GM19468 (cell line): ENCODE measurements at regions not wholly inside any gene's neighbourhood (a gene's known extent, or its start where the extent isn't known, plus 50 kb on each side); places are given as distances from the start of the nearest gene placed in this dataset.

Experiments used
- ATAC-seq: cut with Tn5 transposase; IDR thresholded peaks from one replicate; pipeline ENCODE4 v1.9.1; 2021; ENCODE audit warnings: mild to moderate bottlenecking, moderate library complexity, moderate number of reproducible peaks; ENCODE audit not compliant: unreplicated experiment; ENCODE audit errors: extremely low read depth

DNA sequence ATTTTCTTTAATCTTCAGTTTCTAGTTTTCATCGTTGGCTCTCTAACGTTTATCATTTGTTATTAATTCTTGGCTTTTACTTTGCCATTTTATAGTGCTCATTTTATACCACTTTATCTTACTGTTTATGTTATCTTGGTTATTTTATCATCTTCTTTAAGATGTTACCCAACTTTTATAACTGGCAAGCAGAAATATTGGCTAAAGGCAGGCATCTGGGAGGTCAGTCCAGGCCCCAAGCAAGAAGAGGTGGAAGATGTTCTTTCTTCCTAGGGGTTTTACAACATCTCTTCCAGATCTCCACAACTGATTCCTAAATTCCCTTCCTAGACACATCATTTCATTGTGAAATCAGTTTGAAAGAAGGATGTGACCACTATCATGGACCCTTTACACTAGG lies 208.1 kb downstream of the AHR start:
- no peak for ATAC-seq

GRCh38 chr7:17507717-17508116 lies 209.3 kb downstream of the AHR start:
- no peak for ATAC-seq

DNA sequence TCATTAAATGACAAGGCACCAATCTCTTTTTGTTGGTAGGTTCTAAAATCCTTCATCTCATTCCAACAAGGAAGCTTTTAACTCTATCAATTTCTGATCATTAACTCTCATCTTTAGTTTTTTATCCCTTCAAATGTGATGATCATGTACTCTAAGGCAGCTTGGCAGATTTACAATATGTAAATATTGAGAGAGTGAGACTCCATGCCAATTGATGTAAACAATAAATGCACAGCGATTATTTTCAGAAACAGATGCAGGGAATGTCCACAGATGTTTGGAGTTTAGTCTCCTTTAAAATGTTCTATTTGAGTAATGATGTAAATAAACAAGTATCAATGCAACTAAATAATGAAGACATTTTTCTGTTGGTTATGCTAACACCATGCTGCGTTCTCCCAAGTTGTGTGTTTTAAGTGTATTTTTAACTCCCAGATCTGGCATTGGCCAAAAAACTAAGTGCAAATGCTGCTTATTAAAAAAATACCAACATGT lies 213.8 kb downstream of the AHR start:
- no peak for ATAC-seq

DNA sequence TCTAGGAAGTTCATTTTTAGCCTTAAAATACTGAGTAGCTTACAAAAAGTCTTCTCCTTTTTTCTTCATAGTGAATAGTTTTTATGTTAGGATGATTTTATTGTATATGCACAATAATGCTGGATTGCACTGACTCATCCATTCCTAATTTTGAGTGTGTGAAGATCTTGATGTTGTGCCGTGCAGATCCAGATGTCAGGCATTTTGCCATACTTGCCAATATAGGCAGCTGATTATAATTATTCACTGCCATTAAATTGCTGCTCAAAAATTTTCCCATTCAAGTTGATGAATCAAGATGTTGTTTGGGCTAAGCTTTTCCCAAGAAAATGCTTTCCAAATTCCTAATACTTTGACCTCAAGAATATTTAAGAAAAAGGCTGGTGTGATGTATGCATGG lies 218.3 kb downstream of the AHR start:
- ATAC-seq, result no peak

DNA sequence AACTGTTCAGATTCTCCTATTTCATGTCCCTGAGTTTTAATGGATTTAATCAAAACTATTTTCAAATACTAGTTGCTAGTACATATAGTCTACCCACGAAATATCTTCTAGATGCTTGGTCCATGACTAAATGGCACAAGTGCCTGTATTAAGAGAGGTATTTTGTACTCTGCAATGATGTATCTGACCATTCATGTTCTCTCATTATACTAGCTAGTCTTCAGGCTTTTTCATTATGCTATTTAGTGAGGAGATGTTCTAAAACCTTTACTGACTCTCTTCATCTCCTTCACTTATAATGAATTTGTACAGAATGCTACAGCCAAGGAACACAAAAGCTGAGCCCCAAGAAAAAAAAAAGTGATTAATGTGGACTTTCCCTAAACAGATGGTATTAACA lies 222.5 kb downstream of the AHR start:
- ATAC-seq, result no peak

GRCh38 chr7:17521437-17521836 lies 223.0 kb downstream of the AHR start:
- no peak for ATAC-seq

GRCh38 chr7:17523813-17524739 lies 225.6 kb downstream of the AHR start:
- ATAC-seq, result no peak

DNA sequence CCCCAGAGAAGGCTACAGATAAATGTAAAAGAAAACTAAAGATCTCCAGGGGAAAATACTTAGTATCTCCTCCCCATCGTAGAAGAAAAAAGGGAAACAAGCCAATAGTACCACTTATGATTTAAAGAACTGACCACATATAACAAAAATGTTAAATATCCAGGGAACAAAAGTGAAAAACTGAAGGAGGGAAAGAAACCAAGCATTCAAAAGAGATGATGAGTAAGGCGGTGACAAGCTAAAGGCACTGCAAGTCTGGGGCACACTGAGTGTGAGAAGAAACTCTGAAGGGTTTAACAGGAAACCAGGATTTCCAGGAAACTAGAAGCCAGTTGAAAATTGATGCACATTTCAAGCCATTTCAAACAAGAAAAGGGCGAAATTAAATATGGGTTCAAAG lies 226.3 kb downstream of the AHR start:
- ATAC-seq, result no peak

- no peak for ATAC-seq
These were observed 228.2 kb downstream of the AHR start for GRCh38 chr7:17526621-17527020.

- ATAC-seq, result no peak
These were observed 230.2 kb downstream of the AHR start for GRCh38 chr7:17528636-17529035.

- ATAC-seq, result no peak
These were observed 231.8 kb downstream of the AHR start for GRCh38 chr7:17530244-17530643.

DNA sequence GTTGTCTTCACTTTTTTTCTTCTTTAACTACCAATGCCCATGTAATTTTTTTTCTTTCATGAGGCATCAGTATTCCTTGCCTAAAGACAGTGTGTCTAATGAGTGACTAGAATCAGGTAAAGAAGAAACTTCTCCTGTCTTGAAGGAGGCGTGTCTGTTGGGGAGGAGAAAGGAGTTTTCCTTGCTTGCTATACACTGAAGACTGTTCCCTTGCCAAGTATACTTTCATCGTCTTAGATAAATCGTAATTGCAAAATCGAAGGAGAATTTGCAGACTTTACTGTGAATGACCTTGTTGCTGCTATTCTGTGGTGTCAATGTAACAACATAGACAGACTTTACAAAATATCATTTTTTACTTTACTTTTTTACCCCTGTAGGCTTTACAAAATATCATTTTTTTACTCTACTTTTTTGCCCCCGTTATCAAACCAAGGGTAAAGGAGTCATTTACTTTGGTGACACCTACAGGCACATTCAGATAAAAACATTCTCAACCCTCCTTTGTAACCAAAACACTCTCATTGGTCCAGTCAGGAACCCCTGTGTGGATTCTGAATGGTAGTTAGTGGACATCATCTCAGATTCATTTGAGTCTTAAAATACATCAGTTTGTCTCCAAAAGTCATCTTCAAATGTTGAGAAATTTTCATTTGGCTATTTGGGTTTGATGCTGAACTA lies 232.4 kb downstream of the AHR start:
- no peak for ATAC-seq

DNA sequence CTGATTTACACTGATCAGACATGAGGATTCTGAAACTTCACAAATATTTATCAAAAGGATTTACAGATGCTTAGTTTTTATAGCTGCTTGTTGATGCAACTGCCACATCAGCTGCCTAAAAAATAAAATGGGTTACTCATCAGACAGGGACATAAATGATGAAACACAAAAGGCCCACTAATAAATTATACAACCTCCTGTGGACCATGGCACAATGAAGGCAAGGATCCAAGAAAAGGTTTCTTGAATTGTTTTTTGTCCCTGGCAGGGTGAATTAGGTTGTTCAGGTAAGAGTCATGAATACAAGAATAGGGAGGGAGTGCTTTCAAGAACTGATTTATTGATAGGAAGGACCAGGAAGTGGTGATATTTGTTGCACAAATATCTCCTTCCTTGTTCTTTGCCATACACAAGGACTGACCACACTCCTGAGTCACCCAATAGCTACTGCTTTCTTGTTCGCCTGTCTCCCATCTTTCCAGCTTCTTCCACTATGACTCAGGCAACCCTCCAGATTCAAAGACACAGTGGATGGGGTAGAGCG lies 234.5 kb downstream of the AHR start:
- ATAC-seq, result no peak

DNA sequence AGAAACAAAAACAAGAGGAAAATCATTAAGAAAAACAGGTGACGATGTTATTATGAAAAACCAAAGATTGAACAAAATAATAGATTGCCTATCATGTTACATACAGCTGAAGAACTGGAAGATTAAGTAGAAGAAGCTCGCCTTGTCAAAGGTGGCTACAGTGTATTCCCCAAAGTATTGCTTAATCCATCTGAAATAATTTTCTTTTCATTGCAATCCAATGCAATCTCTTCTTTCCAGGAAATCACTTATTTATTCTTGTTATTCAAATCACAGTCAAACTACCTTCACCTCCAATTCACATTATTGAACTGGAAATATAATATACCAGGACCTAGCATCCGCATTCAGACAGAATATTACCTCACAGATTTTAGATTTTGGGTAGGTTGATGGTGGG lies 235.9 kb downstream of the AHR start:
- no peak for ATAC-seq

DNA sequence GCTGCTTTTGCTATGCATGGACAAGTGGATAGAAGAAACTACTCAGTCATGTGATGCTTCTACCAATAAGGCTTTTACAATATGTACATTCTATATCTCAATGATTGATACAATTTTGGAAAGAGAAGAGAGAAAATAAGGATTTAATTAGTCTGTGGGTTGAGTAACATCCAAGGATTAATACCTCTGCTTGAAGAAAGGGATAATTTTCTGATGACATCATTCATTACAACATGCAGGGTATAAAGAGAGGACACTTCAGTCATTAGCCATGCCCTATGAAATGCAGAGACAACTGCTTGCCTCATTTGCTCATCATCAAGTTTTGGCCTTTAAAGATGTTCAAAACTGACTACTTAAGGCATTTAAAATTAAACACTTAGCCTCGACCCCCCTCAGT lies 237.3 kb downstream of the AHR start:
- no peak for ATAC-seq

DNA sequence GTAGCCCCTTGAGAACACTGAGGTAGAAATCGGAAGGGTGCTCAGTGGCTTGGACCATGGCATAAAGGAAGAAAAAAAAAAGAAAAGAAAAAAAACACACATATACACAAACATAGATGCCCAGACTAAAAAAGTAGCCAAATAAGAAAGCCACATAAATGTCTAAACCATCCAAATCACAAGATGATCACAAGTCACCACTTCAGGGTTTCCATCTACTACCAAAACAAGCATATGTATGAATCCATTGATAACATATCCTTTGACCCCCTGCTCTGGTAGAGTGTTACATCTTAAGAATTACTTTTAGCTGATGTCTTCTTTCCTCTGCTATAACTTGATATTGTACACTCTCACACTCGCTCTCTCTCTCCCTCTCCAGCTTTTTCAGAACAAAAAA lies 245.9 kb downstream of the AHR start:
- ATAC-seq, result no peak

DNA sequence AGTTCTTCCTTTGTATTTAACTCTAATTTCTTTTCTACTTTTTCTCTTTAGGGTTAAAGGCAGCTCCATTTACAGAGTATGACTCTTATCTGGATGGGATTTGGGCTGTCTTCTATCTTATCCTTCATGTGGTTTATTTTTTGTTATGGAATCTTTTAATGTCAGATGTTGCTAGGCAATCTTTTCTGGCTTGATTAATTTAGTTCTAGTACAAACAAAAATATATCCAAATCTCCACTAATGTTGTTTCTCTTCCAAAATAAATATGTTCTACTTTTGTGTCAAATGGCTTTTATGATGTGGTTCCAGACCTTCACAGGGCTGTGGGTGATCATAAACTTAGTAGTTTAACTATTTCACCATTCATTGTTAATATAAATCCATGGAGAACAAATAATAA lies 246.9 kb downstream of the AHR start:
- ATAC-seq, result no peak

GRCh38 chr7:17546189-17546588 lies 247.7 kb downstream of the AHR start:
- ATAC-seq, result no peak

DNA sequence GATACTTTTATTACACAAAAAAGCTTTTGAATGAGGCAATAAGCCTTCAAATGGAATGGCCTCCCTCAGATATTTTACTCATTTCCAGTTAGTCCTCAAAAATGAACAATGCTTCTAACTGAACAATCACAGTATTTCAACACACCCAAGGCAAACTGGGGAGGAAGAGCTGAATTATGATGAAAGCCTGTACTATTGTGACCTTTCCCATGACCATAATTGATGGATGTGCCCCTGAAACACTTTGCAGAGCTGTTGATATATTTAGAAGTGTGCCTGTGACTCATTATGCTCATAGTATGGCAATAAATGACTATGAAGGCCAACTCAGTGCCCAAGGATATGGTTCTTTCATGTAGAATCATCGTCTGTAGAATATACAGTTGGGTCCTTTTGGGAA lies 248.1 kb downstream of the AHR start:
- ATAC-seq, result no peak

GRCh38 chr7:17548014-17548653 lies 249.7 kb downstream of the AHR start:
- no peak for ATAC-seq

DNA sequence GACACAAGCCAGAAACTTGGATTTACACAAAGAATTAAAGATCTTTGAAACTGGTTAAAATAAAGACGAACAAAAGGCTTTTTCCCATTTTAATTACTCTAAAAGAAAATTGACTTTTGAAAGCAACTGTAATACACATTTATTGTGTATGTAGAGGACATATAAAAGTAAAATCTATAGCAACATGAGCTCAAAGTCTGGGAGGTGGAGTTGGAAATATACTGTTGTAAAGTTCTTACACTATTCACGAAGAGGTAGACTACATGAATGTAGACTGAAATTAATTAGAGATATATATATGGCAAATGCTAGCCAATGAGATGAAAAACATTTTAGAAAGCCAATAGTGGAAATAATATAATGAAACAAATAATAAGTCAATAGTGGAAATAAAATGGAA lies 251.0 kb downstream of the AHR start:
- ATAC-seq, result no peak
